NK-92 (cell line): ENCODE measurements at regions not wholly inside any gene's neighbourhood (a gene's known extent, or its start where the extent isn't known, plus 50 kb on each side); places are given as distances from the start of the nearest gene placed in this dataset.

ENCODE experiments used
- DNase-seq: peaks from one replicate; lab custom pipeline; 2025; ENCODE audit not compliant: unreplicated experiment; lab: John Stamatoyannopoulos, UW

- DNase-seq = no peak
Observed at GRCh38 chr1:228968891-228969606, 233.8 kb downstream of the RHOU start.

GRCh38 chr1:228969953-228970800 is 234.9 kb downstream of the RHOU start:
- DNase-seq = no peak

- no peak for DNase-seq
Observed at GRCh38 chr1:228972576-228972975, 237.3 kb downstream of the RHOU start.

- DNase-seq = no peak
Observed at GRCh38 chr1:228974273-228974672, 239.0 kb downstream of the RHOU start.

- DNase-seq = no peak
Observed at GRCh38 chr1:228975238-228975907, 240.1 kb downstream of the RHOU start.

- DNase-seq = no peak
Observed at GRCh38 chr1:228976316-228976715, 241.0 kb downstream of the RHOU start.

- DNase-seq = no peak
Observed at GRCh38 chr1:228977307-228977706, 242.0 kb downstream of the RHOU start.

- DNase-seq = no peak
Observed at GRCh38 chr1:228977741-228978140, 242.5 kb downstream of the RHOU start.

GRCh38 chr1:228978484-228979324 is 243.4 kb downstream of the RHOU start:
- no peak for DNase-seq

- DNase-seq = no peak
Observed at GRCh38 chr1:228979325-228979699, 244.0 kb downstream of the RHOU start.

GRCh38 chr1:228979774-228980173 is 244.5 kb downstream of the RHOU start:
- no peak for DNase-seq

- DNase-seq = no peak
Observed at GRCh38 chr1:228980232-228980937, 245.1 kb downstream of the RHOU start.

- peak; percentile 2 for DNase-seq
Observed at GRCh38 chr1:228982637-228983036, 247.4 kb downstream of the RHOU start.

GRCh38 chr1:228983231-228983660 is 248.0 kb downstream of the RHOU start:
- DNase-seq = no peak

- no peak for DNase-seq
Observed at GRCh38 chr1:228983661-228984060, 248.4 kb downstream of the RHOU start.

GRCh38 chr1:228984107-228984506 is 248.8 kb downstream of the RHOU start:
- DNase-seq = no peak

- DNase-seq = no peak
Observed at GRCh38 chr1:228984646-228985631, 249.7 kb downstream of the RHOU start.

- no peak for DNase-seq
Observed at GRCh38 chr1:228985661-228986060, 250.4 kb downstream of the RHOU start.
